GM23338 (cell line): ENCODE measurements at regions not wholly inside any gene's neighbourhood (a gene's known extent, or its start where the extent isn't known, plus 50 kb on each side); places are given as distances from the start of the nearest gene placed in this dataset.

Experiments
- ATAC-seq: fragments of 200-7000 bp; cut with Tn5 transposase; 3 replicates; pipeline ENCODE4 v1.9.1; 2020
- DNase-seq: peaks from one replicate; pipeline ENCODE4 v3.0.0-alpha.2; 2015; ENCODE audit warnings: low spot score
- H2AFZ ChIP-seq: fragments of 200-600 bp; sonication (generic); 2 replicates; pipeline ENCODE4 v1.8.0; 2016; ENCODE audit warnings: antibody characterized with exemption, mild to moderate bottlenecking, moderate library complexity
- H3F3A ChIP-seq: fragments of 200-600 bp; sonication (generic); replicated peaks from 2 replicates; pipeline ENCODE4 v1.8.0; 2017; ENCODE audit warnings: antibody characterized with exemption, mixed run types, low read depth
- H3K27ac ChIP-seq: fragments of 200-600 bp; sonication (generic); 2 replicates; pipeline ENCODE4 v1.6.1; 2016; ENCODE audit warnings: low read depth
- H3K27me3 ChIP-seq: fragments of 200-600 bp; sonication (generic); 2 replicates; pipeline ENCODE4 v1.8.0; 2016; ENCODE audit warnings: mild to moderate bottlenecking, mixed run types, moderate library complexity; ENCODE audit not compliant: insufficient read depth
- H3K36me3 ChIP-seq: fragments of 200-600 bp; sonication (generic); 2 replicates; pipeline ENCODE4 v1.8.0; 2016; ENCODE audit warnings: mild to moderate bottlenecking; ENCODE audit not compliant: insufficient read depth
- H3K4me1 ChIP-seq: fragments of 200-600 bp; sonication (generic); 2 replicates; pipeline ENCODE4 v1.8.0; 2016; ENCODE audit warnings: mild to moderate bottlenecking, moderate library complexity; ENCODE audit not compliant: insufficient read depth
- H3K4me2 ChIP-seq: fragments of 200-600 bp; sonication (generic); 2 replicates; pipeline ENCODE4 v1.7.1; 2017; ENCODE audit warnings: mixed run types
- H3K4me3 ChIP-seq: fragments of 200-600 bp; sonication (generic); 2 replicates; pipeline ENCODE4 v1.6.1; 2016; ENCODE audit warnings: mixed run types
- H3K79me2 ChIP-seq: fragments of 200-600 bp; sonication (generic); replicated peaks from 2 replicates; pipeline ENCODE4 v1.8.0; 2017; ENCODE audit warnings: mild to moderate bottlenecking; ENCODE audit not compliant: insufficient read depth
- H3K9me2 ChIP-seq: fragments of 200-600 bp; sonication (generic); 2 replicates; pipeline ENCODE4 v1.8.0; 2017; ENCODE audit not compliant: insufficient read depth
- H4K20me1 ChIP-seq: fragments of 200-600 bp; sonication (generic); replicated peaks from 2 replicates; pipeline ENCODE4 v1.8.0; 2017; ENCODE audit warnings: mild to moderate bottlenecking; ENCODE audit not compliant: insufficient read depth
- H3K27ac Mint-ChIP-seq: 2 replicates; pipeline ENCODE4 v1.8.0; 2020; ENCODE audit warnings: inconsistent platforms, mild to moderate bottlenecking, moderate library complexity, mixed read lengths
- H3K27me3 Mint-ChIP-seq: 3 replicates; pipeline ENCODE4 v1.8.0; 2022; ENCODE audit warnings: low read depth, mild to moderate bottlenecking, moderate library complexity, mixed read lengths, inconsistent platforms; ENCODE audit not compliant: insufficient read depth, poor library complexity
- H3K36me3 Mint-ChIP-seq: 3 replicates; pipeline ENCODE4 v1.8.0; 2021; ENCODE audit warnings: low read depth, mild to moderate bottlenecking, inconsistent platforms, moderate library complexity, mixed read lengths
- H3K4me1 Mint-ChIP-seq: 3 replicates; pipeline ENCODE4 v1.8.0; 2020; ENCODE audit warnings: mild to moderate bottlenecking, inconsistent platforms, mixed read lengths
- H3K4me3 Mint-ChIP-seq: 3 replicates; pipeline ENCODE4 v1.8.0; 2021; ENCODE audit warnings: moderate library complexity, mild to moderate bottlenecking, inconsistent platforms, mixed read lengths
- H3K9me3 Mint-ChIP-seq: 3 replicates; pipeline ENCODE4 v1.8.0; 2020; ENCODE audit warnings: moderate library complexity, mild to moderate bottlenecking, inconsistent platforms, mixed read lengths
- CREB1 ChIP-seq: fragments of 250-450 bp; sonication (Bioruptor Pico); IDR thresholded peaks from 2 replicates; pipeline ENCODE4 v1.5.0; 2020; ENCODE audit warnings: low read depth, mild to moderate bottlenecking, moderate library complexity
- EZH2phosphoT487 ChIP-seq: fragments of 200-600 bp; sonication (generic); IDR thresholded peaks from one replicate; pipeline ENCODE4 v1.8.1; 2018; ENCODE audit warnings: antibody characterized with exemption; ENCODE audit not compliant: unreplicated experiment
- JUNB ChIP-seq: IDR thresholded peaks from one replicate; pipeline ENCODE4 v1.6.1; 2016; ENCODE audit warnings: antibody characterized with exemption; ENCODE audit not compliant: unreplicated experiment
- STAT1 ChIP-seq: IDR thresholded peaks from one replicate; pipeline ENCODE4 v1.6.1; 2016; ENCODE audit warnings: antibody characterized with exemption; ENCODE audit not compliant: unreplicated experiment
- ZNF462 ChIP-seq: fragments of 250-450 bp; sonication (Bioruptor Pico); IDR thresholded peaks from 2 replicates; pipeline ENCODE4 v1.5.0; 2020; ENCODE audit warnings: mild to moderate bottlenecking, moderate library complexity

GRCh38 chr4:179248821-179249220 lies 1806.6 kb upstream of the AGA start:
- Mint-ChIP-seq H3K4me3 (no peak overlapping the region), H3K9me3 (no peaks in the 10 kb centered on the region), H3K36me3 (no peaks in the 10 kb centered on the region), H3K27ac (no peak overlapping the region), H3K4me1 (peaks cover 8% of the 10 kb centered on the region; the same call in 2 of the 3 replicates), H3K27me3 (no peaks in the 10 kb centered on the region)
- H3K27me3 ChIP-seq: no peaks in the 10 kb centered on the region
- no peak overlapping the region for H3K27ac ChIP-seq
- ATAC-seq (no peak), DNase-seq (no peak)
- peaks cover 11% of the 10 kb centered on the region; the same call in 1 of the 2 replicates for H3K4me1 ChIP-seq
- H3K9me2 ChIP-seq: no peaks in the 10 kb centered on the region
- H3K79me2 ChIP-seq: no peaks in the 10 kb centered on the region
- H3K36me3 ChIP-seq: no peaks in the 10 kb centered on the region
- H3K4me2 ChIP-seq: no peak overlapping the region
- no peaks in the 10 kb centered on the region for H3F3A ChIP-seq
- H3K4me3 ChIP-seq: no peak overlapping the region
- no peak overlapping the region for H2AFZ ChIP-seq
- H4K20me1 ChIP-seq: no peaks in the 10 kb centered on the region
- TF ChIP-seq EZH2phosphoT487 (no peak), CREB1 (CRISPR knock-in tag) (no peak), JUNB (no peak), STAT1 (no peak)

GRCh38 chr4:179268791-179269190 lies 1826.6 kb upstream of the AGA start:
- Mint-ChIP-seq H3K4me1 (peaks cover 7% of the 10 kb centered on the region), H3K4me3 (no peak overlapping the region), H3K9me3 (peaks cover 5% of the 10 kb centered on the region), H3K36me3 (peaks cover 6% of the 10 kb centered on the region; the same call in 2 of the 3 replicates), H3K27me3 (peaks cover 3% of the 10 kb centered on the region), H3K27ac (no peak overlapping the region)
- H3K4me1 ChIP-seq: no peaks in the 10 kb centered on the region
- peaks cover 3% of the 10 kb centered on the region; the same call in 1 of the 2 replicates for H3K36me3 ChIP-seq
- TF ChIP-seq ZNF462 (CRISPR knock-in tag): no peak
- TF ChIP-seq JUNB: no peak
- H3K27ac ChIP-seq: no peak overlapping the region
- DNase-seq (no peak), ATAC-seq (no peak)
- H2AFZ ChIP-seq: no peak overlapping the region
- no peak overlapping the region for H3K4me3 ChIP-seq
- H3K4me2 ChIP-seq: no peak overlapping the region
- no peaks in the 10 kb centered on the region for H4K20me1 ChIP-seq
- H3K79me2 ChIP-seq: no peaks in the 10 kb centered on the region
- 0 out of 2 replicates have a peak, but pooled peaks cover under 1% of the 10 kb centered on the region for H3K9me2 ChIP-seq
- H3F3A ChIP-seq: no peaks in the 10 kb centered on the region
- no peaks in the 10 kb centered on the region for H3K27me3 ChIP-seq
